Calu3 (cell line): ENCODE measurements at regions not wholly inside any gene's neighbourhood (a gene's known extent, or its start where the extent isn't known, plus 50 kb on each side); places are given as distances from the start of the nearest gene placed in this dataset.

Experiments
- BruUV-seq: library from RNA; stranded (reverse); fragments of 400-500 nt; replicated peaks from 2 replicates; lab custom pipeline; 2021; lab: Mats Ljungman, UMichigan
- CTCF ChIA-PET: fragments of 300-600 bp; sonication (Branson Sonifier 250); formaldehyde crosslinking; loops from one replicate; lab custom pipeline; 2022; ENCODE audit warnings: antibody characterized with exemption; lab: Charles Lee
- DNase-seq: peaks from one replicate; pipeline ENCODE4 v3.0.0; 2022
- H3K27ac Mint-ChIP-seq: one replicate; pipeline ENCODE4 v1.8.0; 2022; ENCODE audit warnings: mixed read lengths; ENCODE audit not compliant: unreplicated experiment
- H3K27me3 Mint-ChIP-seq: one replicate; pipeline ENCODE4 v1.8.0; 2022; ENCODE audit warnings: mixed read lengths; ENCODE audit not compliant: unreplicated experiment
- H3K36me3 Mint-ChIP-seq: one replicate; pipeline ENCODE4 v1.8.0; 2022; ENCODE audit warnings: mild to moderate bottlenecking, moderate library complexity, mixed read lengths; ENCODE audit not compliant: insufficient read depth, unreplicated experiment
- H3K4me1 Mint-ChIP-seq: one replicate; pipeline ENCODE4 v1.8.0; 2022; ENCODE audit warnings: mild to moderate bottlenecking, low read depth, mixed read lengths; ENCODE audit not compliant: unreplicated experiment
- H3K4me3 Mint-ChIP-seq: one replicate; pipeline ENCODE4 v1.8.0; 2022; ENCODE audit warnings: mild to moderate bottlenecking, low read depth, moderate library complexity, mixed read lengths; ENCODE audit not compliant: unreplicated experiment
- H3K9me3 Mint-ChIP-seq: one replicate; pipeline ENCODE4 v1.8.0; 2022; ENCODE audit warnings: low read depth, mixed read lengths; ENCODE audit not compliant: unreplicated experiment
- CTCF ChIP-seq: fragments of 200-600 bp; IDR thresholded peaks from one replicate; pipeline ENCODE4 v1.8.0; 2022; ENCODE audit warnings: antibody characterized with exemption; ENCODE audit not compliant: unreplicated experiment
- intact Hi-C: fragments of 100-400 bp; cut with micrococcal nuclease; formaldehyde crosslinking; loops from one replicate; pipeline ENCODE4 v1.10.0; 2022; ENCODE audit not compliant: unreplicated experiment

- no peaks in the 10 kb centered on the region for H3K4me1 Mint-ChIP-seq
- H3K27me3 Mint-ChIP-seq = no peaks in the 10 kb centered on the region
- no peak for DNase-seq
- H3K9me3 Mint-ChIP-seq = no peaks in the 10 kb centered on the region
- no peak for TF ChIP-seq CTCF
- CTCF ChIA-PET = no interaction called here
- no TSS peak for BruUV-seq
- H3K36me3 Mint-ChIP-seq = no peaks in the 10 kb centered on the region
- H3K27ac Mint-ChIP-seq = no peak overlapping the region
- no peak overlapping the region for H3K4me3 Mint-ChIP-seq
- intact Hi-C loops = no loop called here
Observed at GRCh38 chr2:52835909-52836308, 931.7 kb upstream of the CHAC2 start.

- BruUV-seq = no TSS peak
- Mint-ChIP-seq H3K36me3 (no peaks in the 10 kb centered on the region), H3K27me3 (no peaks in the 10 kb centered on the region), H3K9me3 (peaks cover 3% of the 10 kb centered on the region), H3K4me1 (no peaks in the 10 kb centered on the region), H3K4me3 (no peak overlapping the region), H3K27ac (no peak overlapping the region)
- no peak for TF ChIP-seq CTCF
- intact Hi-C loops = no loop called here
- DNase-seq = no peak
- CTCF ChIA-PET = no interaction called here
Observed at GRCh38 chr2:52831216-52831615, 936.4 kb upstream of the CHAC2 start.

- Mint-ChIP-seq H3K4me3 (no peak overlapping the region), H3K9me3 (peaks cover 3% of the 10 kb centered on the region), H3K27ac (no peak overlapping the region), H3K27me3 (no peaks in the 10 kb centered on the region), H3K36me3 (no peaks in the 10 kb centered on the region), H3K4me1 (no peaks in the 10 kb centered on the region)
- no peak for TF ChIP-seq CTCF
- BruUV-seq = no TSS peak
- no peak for DNase-seq
- CTCF ChIA-PET = no interaction called here
- intact Hi-C loops = no loop called here
Observed at GRCh38 chr2:52828112-52828511, 939.5 kb upstream of the CHAC2 start.

- DNase-seq = no peak
- Mint-ChIP-seq H3K9me3 (peaks cover 6% of the 10 kb centered on the region), H3K4me1 (no peaks in the 10 kb centered on the region), H3K27me3 (no peaks in the 10 kb centered on the region), H3K4me3 (no peak overlapping the region), H3K27ac (no peak overlapping the region), H3K36me3 (no peaks in the 10 kb centered on the region)
- CTCF ChIA-PET = no interaction called here
- intact Hi-C loops = no loop called here
- no TSS peak for BruUV-seq
- TF ChIP-seq CTCF = no peak
Observed at GRCh38 chr2:52821631-52822030, 946.0 kb upstream of the CHAC2 start.
